K562 (cell line): ENCODE measurements at regions not wholly inside any gene's neighbourhood (a gene's known extent, or its start where the extent isn't known, plus 50 kb on each side); places are given as distances from the start of the nearest gene placed in this dataset.

Experiments used
- ATAC-seq: fragments of 200-7000 bp; cut with Tn5 transposase; 3 replicates; pipeline ENCODE4 v1.9.1; 2020; ENCODE audit warnings: moderate library complexity
- BruUV-seq: library from RNA; stranded (reverse); fragments of 400-500 nt; replicated peaks from 2 replicates; lab custom pipeline; 2021; lab: Mats Ljungman, UMichigan
- CTCF ChIA-PET: fragments of 300-600 bp; formaldehyde crosslinking; extraction: SDS; loops from one replicate; lab custom pipeline; 2021; ENCODE audit warnings: low intra/inter-chr PET ratio; lab: Yijun Ruan, JAX
- POLR2A ChIA-PET: fragments of 300-600, 350-650 bp; sonication (Branson Sonifier 250); formaldehyde crosslinking; extraction: SDS; loops from one replicate; lab custom pipeline; 2021; ENCODE audit warnings: antibody characterized with exemption, inconsistent platforms; lab: Yijun Ruan, JAX
- DNase-seq, 4 experiments: peaks; one replicate each; pipeline versions ENCODE4 v3.0.0 to v3.0.0-alpha.2; 2011 to 2018; ENCODE audit warnings: low spot score in 3 of 4, mixed read lengths in 3 of 4; ENCODE audit errors: extremely low read depth in 1 of 4
- FAIRE-seq: peaks from 2 replicates; lab custom pipeline; 2011; peaks lifted over from hg19 to GRCh38; lab: Jason Lieb, UNC
- H2AFZ ChIP-seq: 2 replicates; pipeline ENCODE4 v1.6.0; 2011; ENCODE audit warnings: low read depth, low read length, control low read depth, inconsistent platforms
- H3K27ac ChIP-seq: fragments of 200-600 bp; 3 replicates; pipeline ENCODE4 v1.8.0; 2011; ENCODE audit warnings: low read depth, mild to moderate bottlenecking, control low read depth, inconsistent platforms, low read length, moderate library complexity, mixed read lengths; ENCODE audit errors: extremely low read depth
- H3K27me3 ChIP-seq, 2 experiments: fragments of 300-600 bp in 1 of 2; 2 replicates in 1 of 2; 3 replicates in 1 of 2; pipeline versions ENCODE4 v1.6.0 to v1.8.0; 2011; ENCODE audit warnings: inconsistent platforms in 2 of 2, low read length in 2 of 2, mild to moderate bottlenecking in 1 of 2, mixed read lengths in 1 of 2, moderate library complexity in 1 of 2; ENCODE audit not compliant: control insufficient read depth in 2 of 2, insufficient read depth in 2 of 2
- H3K36me3 ChIP-seq: fragments of 300-600 bp; 3 replicates; pipeline ENCODE4 v1.8.0; 2011; ENCODE audit warnings: mild to moderate bottlenecking, low read length, inconsistent platforms; ENCODE audit not compliant: control insufficient read depth, insufficient read depth
- H3K4me1 ChIP-seq, 2 experiments: fragments of 200-600 bp in 1 of 2; replicated peaks in 1 of 2; 2 replicates in 1 of 2; 3 replicates in 1 of 2; pipeline versions ENCODE4 v1.5.1 to v1.8.0; 2011; ENCODE audit warnings: inconsistent platforms in 2 of 2, low read length in 2 of 2, mild to moderate bottlenecking in 1 of 2, mixed read lengths in 1 of 2, moderate library complexity in 1 of 2; ENCODE audit not compliant: control insufficient read depth in 2 of 2, insufficient read depth in 2 of 2
- H3K4me2 ChIP-seq: 2 replicates; pipeline ENCODE4 v1.6.1; 2011; ENCODE audit warnings: low read length, control low read depth, inconsistent platforms, mixed read lengths; ENCODE audit not compliant: insufficient read depth
- H3K4me3 ChIP-seq: fragments of 200-600 bp; sonication (generic), shearing (Covaris generic); 2 replicates; pipeline ENCODE4 v1.5.1; 2016; ENCODE audit warnings: control low read depth, inconsistent platforms
- H3K79me2 ChIP-seq: fragments of 200-600 bp; 3 replicates; pipeline ENCODE4 v1.8.0; 2011; ENCODE audit warnings: low read length, inconsistent platforms; ENCODE audit not compliant: control insufficient read depth, insufficient read depth
- H3K9ac ChIP-seq, 2 experiments: 2 replicates each; pipeline versions ENCODE4 v1.6.0 to v1.6.1; 2011; ENCODE audit warnings: low read depth in 2 of 2, low read length in 2 of 2, control low read depth in 1 of 2, inconsistent platforms in 1 of 2, mild to moderate bottlenecking in 1 of 2, mixed read lengths in 1 of 2; ENCODE audit not compliant: insufficient read depth in 1 of 2
- H3K9me1 ChIP-seq: one replicate; pipeline ENCODE4 v1.6.0; 2011; ENCODE audit warnings: inconsistent platforms, mild to moderate bottlenecking, low read length, moderate library complexity; ENCODE audit not compliant: control insufficient read depth, insufficient read depth
- H3K9me3 ChIP-seq: replicated peaks from 2 replicates; pipeline ENCODE4 v1.5.1; 2011; ENCODE audit warnings: low read depth, low read length, inconsistent platforms; ENCODE audit not compliant: control insufficient read depth, insufficient read depth
- H4K20me1 ChIP-seq: replicated peaks from 2 replicates; pipeline ENCODE4 v1.6.1; 2011; ENCODE audit warnings: low read length, inconsistent platforms, mixed read lengths; ENCODE audit not compliant: control insufficient read depth, insufficient read depth
- ARID2 ChIP-seq: fragments of 450-650 bp; IDR thresholded peaks from 2 replicates; pipeline ENCODE4 v1.6.1; 2017; ENCODE audit warnings: antibody characterized with exemption, mild to moderate bottlenecking
- CREB1 ChIP-seq, 2 experiments: sonication (generic) in 1 of 2; formaldehyde crosslinking in 1 of 2; IDR thresholded peaks; 2 replicates each; pipeline versions ENCODE4 v1.6.1 to v1.8.0; 2012 to 2022; ENCODE audit warnings: inconsistent platforms in 1 of 2, mild to moderate bottlenecking in 1 of 2, missing genetic modification reagents in 1 of 2, moderate library complexity in 1 of 2
- E2F3 ChIP-seq: fragments of 250-450 bp; sonication (Bioruptor Pico); IDR thresholded peaks from 2 replicates; pipeline ENCODE4 v1.4.0; 2020; ENCODE audit warnings: mild to moderate bottlenecking
- HDAC3 ChIP-seq: fragments of 450-650 bp; IDR thresholded peaks from 2 replicates; pipeline ENCODE4 v1.6.1; 2018; ENCODE audit warnings: borderline replicate concordance, mild to moderate bottlenecking, moderate library complexity; ENCODE audit not compliant: partially characterized antibody
- MTA2 ChIP-seq: fragments of 450-650 bp; IDR thresholded peaks from 2 replicates; pipeline ENCODE4 v1.6.1; 2016; ENCODE audit warnings: low read depth
- TCF3 ChIP-seq: sonication (generic); formaldehyde crosslinking; IDR thresholded peaks from 2 replicates; pipeline ENCODE4 v1.4.0; 2020; ENCODE audit warnings: mild to moderate bottlenecking, missing genetic modification reagents
- TEAD1 ChIP-seq, 2 experiments: fragments of 450-650 bp in 1 of 2; sonication (generic) in 1 of 2; formaldehyde crosslinking; IDR thresholded peaks; 2 replicates each; pipeline versions ENCODE4 v1.4.0 to v1.8.0; 2020 to 2022; ENCODE audit warnings: mild to moderate bottlenecking in 2 of 2, missing genetic modification reagents in 1 of 2
- ZFPM2 ChIP-seq: fragments of 250-450 bp; sonication (Bioruptor Pico); IDR thresholded peaks from 2 replicates; pipeline ENCODE4 v1.5.1; 2022; ENCODE audit warnings: mild to moderate bottlenecking
- WGBS: fragments of 100-300 bp; shearing (Covaris generic); methylation state at CpG from one replicate; pipeline ENCODE4 v1.1.6; 2016; ENCODE audit warnings: low coverage, mixed read lengths; ENCODE audit not compliant: insufficient coverage; ENCODE audit errors: missing lambda C conversion rate; 5-methylcytosine and 5-hydroxymethylcytosine counted together
- in situ Hi-C: fragments of 300-500 bp; cut with MboI; formaldehyde crosslinking; loops from 4 replicates; pipeline ENCODE4 v1.15.0; 2018; ENCODE audit warnings: inconsistent platforms, mixed read lengths
- intact Hi-C: fragments of 100-400 bp; cut with micrococcal nuclease; formaldehyde crosslinking; loops from 2 replicates; pipeline ENCODE4 v1.14.2; 2022
- TF ChIP-seq, protein P1 (sequence below): fragments of 450-650 bp; conservative IDR thresholded peaks from 2 replicates; pipeline ENCODE4 v1.6.1; 2016; ENCODE audit warnings: missing genetic modification characterization, low read depth, mild to moderate bottlenecking, control low read depth, missing compliant biosample characterization

DNA sequence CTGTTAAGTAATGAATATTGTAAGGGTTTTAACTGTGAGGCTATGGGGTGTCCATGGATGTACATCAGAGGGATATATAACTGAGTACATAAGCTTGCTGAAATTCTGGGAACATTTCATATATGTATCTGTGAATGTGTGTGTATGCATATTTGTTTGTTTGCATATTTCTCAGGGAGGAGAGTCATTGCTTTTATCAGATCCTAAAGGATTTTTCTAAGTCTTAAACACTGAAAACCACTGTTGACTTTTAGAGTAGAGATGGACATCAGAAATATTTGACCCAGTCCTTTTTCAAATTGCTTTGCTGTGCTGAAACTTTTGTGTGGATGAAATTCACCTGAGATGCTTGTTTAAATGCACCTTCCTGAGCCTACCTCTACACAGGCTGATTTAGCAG is 410.6 kb downstream of the METTL15 start (continued):
- TF ChIP-seq HDAC3, result no peak
- TF ChIP-seq TEAD1 (CRISPR knock-in tag; IDR thresholded peaks at IDR 0.05), result no peak

DNA sequence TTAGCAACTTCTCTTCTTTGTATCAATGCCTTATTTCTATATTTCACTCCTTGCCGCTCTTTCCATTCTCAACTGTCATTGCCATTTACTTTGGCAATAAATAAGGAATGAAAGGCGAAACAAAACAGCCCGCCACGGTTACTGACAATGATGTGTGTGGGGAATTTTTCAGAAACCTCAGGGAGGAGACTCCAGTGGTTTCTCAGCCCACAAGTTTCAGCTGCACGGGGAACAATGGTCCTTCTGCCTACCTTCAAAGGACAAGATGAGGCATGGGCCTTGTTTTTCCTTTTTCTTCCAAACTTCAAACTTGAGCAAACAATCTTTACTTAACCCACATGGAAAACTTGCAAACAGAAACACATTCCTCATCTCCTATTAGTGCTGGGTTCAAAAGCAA is 409.4 kb downstream of the METTL15 start:
- Histone ChIP-seq H3K27ac (no peak overlapping the region), H3K4me2 (no peak overlapping the region), H3K27me3 (no peaks in the 10 kb centered on the region), H3K9ac (no peak overlapping the region), H3K4me3 (no peak overlapping the region), H3K36me3 (no peaks in the 10 kb centered on the region), H3K9me1 (no peaks in the 10 kb centered on the region), H3K9me3 (no peaks in the 10 kb centered on the region), H2AFZ (no peak overlapping the region), H4K20me1 (no peaks in the 10 kb centered on the region), H3K79me2 (no peaks in the 10 kb centered on the region), H3K4me1 (no peaks in the 10 kb centered on the region)
- WGBS, result 0% methylated on average over 5 of the region's 5 CpGs
- no TSS peak for BruUV-seq
- DNase-seq (no peak), FAIRE-seq (no peak), ATAC-seq (no peak)
- intact Hi-C loops (no loop called here), in situ Hi-C loops (no loop called here)
- ChIA-PET POLR2A (no interaction called here), CTCF (no interaction called here)
- TF ChIP-seq ARID2, result no peak
- no peak for TF ChIP-seq E2F3 (CRISPR knock-in tag)
- no peak for TF ChIP-seq CREB1 (IDR thresholded peaks at IDR 0.05)
- no peak for TF ChIP-seq CREB1 (CRISPR knock-in tag; IDR thresholded peaks at IDR 0.05)
- TF ChIP-seq TCF3 (CRISPR knock-in tag), result no peak
- TF ChIP-seq, protein P1, sequence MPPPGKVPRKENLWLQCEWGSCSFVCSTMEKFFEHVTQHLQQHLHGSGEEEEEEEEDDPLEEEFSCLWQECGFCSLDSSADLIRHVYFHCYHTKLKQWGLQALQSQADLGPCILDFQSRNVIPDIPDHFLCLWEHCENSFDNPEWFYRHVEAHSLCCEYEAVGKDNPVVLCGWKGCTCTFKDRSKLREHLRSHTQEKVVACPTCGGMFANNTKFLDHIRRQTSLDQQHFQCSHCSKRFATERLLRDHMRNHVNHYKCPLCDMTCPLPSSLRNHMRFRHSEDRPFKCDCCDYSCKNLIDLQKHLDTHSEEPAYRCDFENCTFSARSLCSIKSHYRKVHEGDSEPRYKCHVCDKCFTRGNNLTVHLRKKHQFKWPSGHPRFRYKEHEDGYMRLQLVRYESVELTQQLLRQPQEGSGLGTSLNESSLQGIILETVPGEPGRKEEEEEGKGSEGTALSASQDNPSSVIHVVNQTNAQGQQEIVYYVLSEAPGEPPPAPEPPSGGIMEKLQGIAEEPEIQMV (tag), result no peak
- no peak for TF ChIP-seq MTA2
- TF ChIP-seq ZFPM2 (CRISPR knock-in tag), result no peak
